ENCODE measurements at regions not wholly inside any gene's neighbourhood (a gene's known extent, or its start where the extent isn't known, plus 50 kb on each side); places are given as distances from the start of the nearest gene placed in this dataset.

DNA sequence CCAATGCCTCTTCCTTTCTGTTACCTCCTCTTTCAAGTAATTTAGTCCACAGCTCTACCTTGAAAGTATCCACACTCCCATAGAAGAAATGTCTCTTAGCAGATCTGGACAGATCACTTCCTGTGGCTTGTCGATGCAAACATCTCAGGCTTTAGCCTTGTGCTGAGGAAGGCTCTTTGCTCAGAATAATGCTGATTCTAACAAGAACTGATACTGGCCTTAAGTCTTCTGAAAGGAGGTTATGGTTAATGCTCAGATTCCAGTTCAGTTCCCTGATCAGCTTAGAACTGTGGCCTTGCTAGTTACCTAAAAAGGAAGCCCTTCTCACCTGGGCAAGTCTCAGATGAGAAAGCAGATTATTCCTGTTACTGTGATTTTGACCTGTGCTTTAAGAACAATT is 230.1 kb upstream of the FAT4 start:
- no peak overlapping the region for H3K4me3 Mint-ChIP-seq (ENCODE audit: unreplicated experiment)
- no peaks in the 10 kb centered on the region for H3K9me3 Mint-ChIP-seq (ENCODE audit: unreplicated experiment)
- no peaks in the 10 kb centered on the region for H3K27me3 Mint-ChIP-seq (ENCODE audit: unreplicated experiment)
- DNase-seq, result no peak
- no peak overlapping the region for H3K27ac Mint-ChIP-seq (ENCODE audit: unreplicated experiment)
- H3K36me3 Mint-ChIP-seq (ENCODE audit: unreplicated experiment), result no peaks in the 10 kb centered on the region
- TF ChIP-seq, protein P1, sequence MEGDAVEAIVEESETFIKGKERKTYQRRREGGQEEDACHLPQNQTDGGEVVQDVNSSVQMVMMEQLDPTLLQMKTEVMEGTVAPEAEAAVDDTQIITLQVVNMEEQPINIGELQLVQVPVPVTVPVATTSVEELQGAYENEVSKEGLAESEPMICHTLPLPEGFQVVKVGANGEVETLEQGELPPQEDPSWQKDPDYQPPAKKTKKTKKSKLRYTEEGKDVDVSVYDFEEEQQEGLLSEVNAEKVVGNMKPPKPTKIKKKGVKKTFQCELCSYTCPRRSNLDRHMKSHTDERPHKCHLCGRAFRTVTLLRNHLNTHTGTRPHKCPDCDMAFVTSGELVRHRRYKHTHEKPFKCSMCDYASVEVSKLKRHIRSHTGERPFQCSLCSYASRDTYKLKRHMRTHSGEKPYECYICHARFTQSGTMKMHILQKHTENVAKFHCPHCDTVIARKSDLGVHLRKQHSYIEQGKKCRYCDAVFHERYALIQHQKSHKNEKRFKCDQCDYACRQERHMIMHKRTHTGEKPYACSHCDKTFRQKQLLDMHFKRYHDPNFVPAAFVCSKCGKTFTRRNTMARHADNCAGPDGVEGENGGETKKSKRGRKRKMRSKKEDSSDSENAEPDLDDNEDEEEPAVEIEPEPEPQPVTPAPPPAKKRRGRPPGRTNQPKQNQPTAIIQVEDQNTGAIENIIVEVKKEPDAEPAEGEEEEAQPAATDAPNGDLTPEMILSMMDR (IDR thresholded peaks at IDR 0.05; ENCODE audit: partially characterized antibody, unreplicated experiment), result no peak
- H3K4me1 Mint-ChIP-seq (ENCODE audit: low read depth, unreplicated experiment), result peaks cover 5% of the 10 kb centered on the region

DNA sequence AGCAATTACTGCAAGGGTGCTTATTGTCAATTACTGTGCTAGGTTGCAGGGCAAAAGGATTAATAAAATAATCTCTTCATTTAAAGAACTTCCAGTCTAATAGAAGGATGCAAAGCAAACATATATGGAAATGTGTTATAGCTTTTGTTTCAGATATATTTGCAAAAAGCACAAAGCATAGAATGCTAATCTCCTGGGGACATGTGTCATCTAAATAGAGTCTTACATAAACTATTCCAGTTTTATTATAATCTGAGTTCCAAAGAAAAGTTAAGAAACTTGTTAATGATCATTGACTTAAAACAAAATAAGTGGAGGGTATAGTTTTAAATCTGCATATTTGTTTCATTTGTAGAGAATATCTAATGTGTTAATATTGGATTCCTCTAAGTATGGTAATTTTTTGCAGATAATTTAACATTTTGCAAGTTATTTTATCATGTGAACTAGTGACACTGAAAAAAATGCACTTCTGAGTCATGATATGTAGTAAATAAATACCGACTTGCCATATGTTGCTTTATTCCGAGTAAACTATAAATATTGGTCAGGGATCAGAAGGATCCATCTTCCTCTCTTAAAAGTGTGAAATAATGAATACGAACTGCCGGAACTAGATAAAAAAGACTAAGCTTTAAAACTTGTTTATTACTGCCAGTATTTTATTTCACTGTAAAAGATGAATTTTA is 231.9 kb upstream of the FAT4 start:
- TF ChIP-seq, protein P1 (IDR thresholded peaks at IDR 0.05; ENCODE audit: partially characterized antibody, unreplicated experiment), result no peak

DNA sequence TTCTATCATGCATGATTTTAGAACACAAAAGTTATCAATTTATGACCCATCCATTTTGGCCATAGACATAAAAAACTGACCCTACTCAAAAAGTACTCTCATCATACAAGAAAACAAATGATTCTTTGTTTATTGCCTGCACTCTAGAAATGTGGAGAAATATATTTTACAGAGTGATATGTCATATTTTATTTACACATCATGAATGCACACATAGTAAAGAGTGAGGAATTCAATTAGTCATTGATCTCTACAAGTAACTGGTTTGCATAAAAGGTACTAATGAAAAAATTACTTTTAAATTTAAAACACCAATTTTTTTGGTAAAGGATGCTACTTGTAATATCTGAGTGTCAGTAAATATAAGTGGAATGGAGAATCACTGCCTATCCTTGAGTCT is 242.5 kb upstream of the FAT4 start:
- no peak overlapping the region for H3K27ac Mint-ChIP-seq (ENCODE audit: unreplicated experiment)
- DNase-seq, result no peak
- no peaks in the 10 kb centered on the region for H3K36me3 Mint-ChIP-seq (ENCODE audit: unreplicated experiment)
- H3K27me3 Mint-ChIP-seq (ENCODE audit: unreplicated experiment), result no peaks in the 10 kb centered on the region
- H3K9me3 Mint-ChIP-seq (ENCODE audit: unreplicated experiment), result peaks cover 2% of the 10 kb centered on the region
- TF ChIP-seq, protein P1 (IDR thresholded peaks at IDR 0.05; ENCODE audit: partially characterized antibody, unreplicated experiment), result no peak
- H3K4me1 Mint-ChIP-seq (ENCODE audit: low read depth, unreplicated experiment), result peaks cover 3% of the 10 kb centered on the region
- no peak overlapping the region for H3K4me3 Mint-ChIP-seq (ENCODE audit: unreplicated experiment)

More for the DNA sequence above, 231.9 kb upstream of the FAT4 start:
- Mint-ChIP-seq H3K9me3 (ENCODE audit: unreplicated experiment) (no peaks in the 10 kb centered on the region), H3K27me3 (ENCODE audit: unreplicated experiment) (no peaks in the 10 kb centered on the region), H3K4me1 (ENCODE audit: low read depth, unreplicated experiment) (peaks cover 5% of the 10 kb centered on the region), H3K27ac (ENCODE audit: unreplicated experiment) (no peak overlapping the region), H3K36me3 (ENCODE audit: unreplicated experiment) (no peaks in the 10 kb centered on the region), H3K4me3 (ENCODE audit: unreplicated experiment) (no peak overlapping the region)
- DNase-seq, result no peak

DNA sequence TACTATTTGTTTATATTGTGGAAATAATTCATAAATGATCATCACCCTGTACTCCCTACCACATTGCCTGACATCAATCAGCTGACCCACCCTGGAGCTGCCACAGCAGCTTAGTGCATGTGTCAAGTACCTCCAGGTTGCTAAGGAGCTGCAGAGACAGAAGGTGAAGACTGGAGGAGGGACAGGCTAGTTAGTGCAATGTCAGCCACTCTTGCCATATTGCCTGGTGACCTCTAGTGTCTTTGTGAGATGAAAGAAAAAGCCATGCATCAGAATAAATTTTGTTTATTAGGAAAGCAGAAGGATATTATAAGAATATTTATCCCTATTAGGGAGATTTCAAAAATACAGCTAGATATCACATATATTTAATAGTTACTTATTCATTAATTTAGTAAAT is 243.9 kb upstream of the FAT4 start:
- TF ChIP-seq, protein P1 (IDR thresholded peaks at IDR 0.05; ENCODE audit: partially characterized antibody, unreplicated experiment), result no peak
- no peak overlapping the region for H3K4me3 Mint-ChIP-seq (ENCODE audit: unreplicated experiment)
- peaks cover 2% of the 10 kb centered on the region for H3K9me3 Mint-ChIP-seq (ENCODE audit: unreplicated experiment)
- H3K36me3 Mint-ChIP-seq (ENCODE audit: unreplicated experiment), result no peaks in the 10 kb centered on the region
- peaks cover 5% of the 10 kb centered on the region for H3K4me1 Mint-ChIP-seq (ENCODE audit: low read depth, unreplicated experiment)
- peak; percentile 28 for DNase-seq
- peak overlapping the region; percentile 7 for H3K27ac Mint-ChIP-seq (ENCODE audit: unreplicated experiment)
- no peaks in the 10 kb centered on the region for H3K27me3 Mint-ChIP-seq (ENCODE audit: unreplicated experiment)
